GM23338 (cell line): ENCODE measurements at regions not wholly inside any gene's neighbourhood (a gene's known extent, or its start where the extent isn't known, plus 50 kb on each side); places are given as distances from the start of the nearest gene placed in this dataset.
"Not testable (repeated sequence)": the region's sequence is repeated elsewhere in the genome, so short reads cannot be mapped to it uniquely, and the experiment has no call there.

ENCODE experiments used
- ATAC-seq: fragments of 200-7000 bp; cut with Tn5 transposase; 3 replicates; pipeline ENCODE4 v1.9.1; 2020
- DNase-seq: peaks from one replicate; pipeline ENCODE4 v3.0.0-alpha.2; 2015; ENCODE audit warnings: low spot score
- H2AFZ ChIP-seq: fragments of 200-600 bp; sonication (generic); 2 replicates; pipeline ENCODE4 v1.8.0; 2016; ENCODE audit warnings: antibody characterized with exemption, mild to moderate bottlenecking, moderate library complexity
- H3F3A ChIP-seq: fragments of 200-600 bp; sonication (generic); replicated peaks from 2 replicates; pipeline ENCODE4 v1.8.0; 2017; ENCODE audit warnings: antibody characterized with exemption, mixed run types, low read depth
- H3K27ac ChIP-seq: fragments of 200-600 bp; sonication (generic); 2 replicates; pipeline ENCODE4 v1.6.1; 2016; ENCODE audit warnings: low read depth
- H3K27me3 ChIP-seq: fragments of 200-600 bp; sonication (generic); 2 replicates; pipeline ENCODE4 v1.8.0; 2016; ENCODE audit warnings: mild to moderate bottlenecking, mixed run types, moderate library complexity; ENCODE audit not compliant: insufficient read depth
- H3K36me3 ChIP-seq: fragments of 200-600 bp; sonication (generic); 2 replicates; pipeline ENCODE4 v1.8.0; 2016; ENCODE audit warnings: mild to moderate bottlenecking; ENCODE audit not compliant: insufficient read depth
- H3K4me1 ChIP-seq: fragments of 200-600 bp; sonication (generic); 2 replicates; pipeline ENCODE4 v1.8.0; 2016; ENCODE audit warnings: mild to moderate bottlenecking, moderate library complexity; ENCODE audit not compliant: insufficient read depth
- H3K4me2 ChIP-seq: fragments of 200-600 bp; sonication (generic); 2 replicates; pipeline ENCODE4 v1.7.1; 2017; ENCODE audit warnings: mixed run types
- H3K4me3 ChIP-seq: fragments of 200-600 bp; sonication (generic); 2 replicates; pipeline ENCODE4 v1.6.1; 2016; ENCODE audit warnings: mixed run types
- H3K79me2 ChIP-seq: fragments of 200-600 bp; sonication (generic); replicated peaks from 2 replicates; pipeline ENCODE4 v1.8.0; 2017; ENCODE audit warnings: mild to moderate bottlenecking; ENCODE audit not compliant: insufficient read depth
- H3K9me2 ChIP-seq: fragments of 200-600 bp; sonication (generic); 2 replicates; pipeline ENCODE4 v1.8.0; 2017; ENCODE audit not compliant: insufficient read depth
- H4K20me1 ChIP-seq: fragments of 200-600 bp; sonication (generic); replicated peaks from 2 replicates; pipeline ENCODE4 v1.8.0; 2017; ENCODE audit warnings: mild to moderate bottlenecking; ENCODE audit not compliant: insufficient read depth
- H3K27ac Mint-ChIP-seq: 2 replicates; pipeline ENCODE4 v1.8.0; 2020; ENCODE audit warnings: inconsistent platforms, mild to moderate bottlenecking, moderate library complexity, mixed read lengths
- H3K27me3 Mint-ChIP-seq: 3 replicates; pipeline ENCODE4 v1.8.0; 2022; ENCODE audit warnings: low read depth, mild to moderate bottlenecking, moderate library complexity, mixed read lengths, inconsistent platforms; ENCODE audit not compliant: insufficient read depth, poor library complexity
- H3K36me3 Mint-ChIP-seq: 3 replicates; pipeline ENCODE4 v1.8.0; 2021; ENCODE audit warnings: low read depth, mild to moderate bottlenecking, inconsistent platforms, moderate library complexity, mixed read lengths
- H3K4me1 Mint-ChIP-seq: 3 replicates; pipeline ENCODE4 v1.8.0; 2020; ENCODE audit warnings: mild to moderate bottlenecking, inconsistent platforms, mixed read lengths
- H3K4me3 Mint-ChIP-seq: 3 replicates; pipeline ENCODE4 v1.8.0; 2021; ENCODE audit warnings: moderate library complexity, mild to moderate bottlenecking, inconsistent platforms, mixed read lengths
- H3K9me3 Mint-ChIP-seq: 3 replicates; pipeline ENCODE4 v1.8.0; 2020; ENCODE audit warnings: moderate library complexity, mild to moderate bottlenecking, inconsistent platforms, mixed read lengths
- CREB1 ChIP-seq: fragments of 250-450 bp; sonication (Bioruptor Pico); IDR thresholded peaks from 2 replicates; pipeline ENCODE4 v1.5.0; 2020; ENCODE audit warnings: low read depth, mild to moderate bottlenecking, moderate library complexity
- CTCF ChIP-seq, 2 experiments: fragments of 200-600 bp in 1 of 2; sonication (generic) in 1 of 2; conservative IDR thresholded peaks; 2 replicates each; pipeline versions ENCODE4 v1.5.1 to v1.6.1; 2016 to 2017; ENCODE audit warnings: antibody characterized with exemption in 2 of 2, low read depth in 2 of 2, mild to moderate bottlenecking in 2 of 2, moderate library complexity in 1 of 2
- ETS1 ChIP-seq: IDR thresholded peaks from 2 replicates; pipeline ENCODE4 v1.6.1; 2016; ENCODE audit warnings: antibody characterized with exemption
- EZH2 ChIP-seq: fragments of 200-600 bp; sonication (generic); IDR thresholded peaks from one replicate; pipeline ENCODE4 v1.8.0; 2017; ENCODE audit warnings: antibody characterized with exemption, mild to moderate bottlenecking, low read depth; ENCODE audit not compliant: unreplicated experiment
- JUNB ChIP-seq: IDR thresholded peaks from one replicate; pipeline ENCODE4 v1.6.1; 2016; ENCODE audit warnings: antibody characterized with exemption; ENCODE audit not compliant: unreplicated experiment
- POLR2AphosphoS5 ChIP-seq: IDR thresholded peaks from 2 replicates; pipeline ENCODE4 v1.6.1; 2016; ENCODE audit warnings: antibody characterized with exemption, low read depth
- ZNF114 ChIP-seq: fragments of 250-450 bp; sonication (Bioruptor Pico); IDR thresholded peaks from 2 replicates; pipeline ENCODE4 v1.5.0; 2020; ENCODE audit warnings: mild to moderate bottlenecking, moderate library complexity
- TF ChIP-seq, protein P1 (sequence below): IDR thresholded peaks from one replicate; pipeline ENCODE4 v1.6.1; 2018; ENCODE audit warnings: antibody characterized with exemption; ENCODE audit not compliant: unreplicated experiment
- TF ChIP-seq, protein P2 (sequence below): fragments of 250-450 bp; sonication (Bioruptor Pico); IDR thresholded peaks from 2 replicates; pipeline ENCODE4 v1.5.0; 2020; ENCODE audit warnings: mild to moderate bottlenecking, moderate library complexity

- Mint-ChIP-seq H3K4me3 (no peak overlapping the region), H3K27ac (no peak overlapping the region), H3K27me3 (peaks cover 5% of the 10 kb centered on the region), H3K9me3 (peaks cover 3% of the 10 kb centered on the region), H3K36me3 (no peaks in the 10 kb centered on the region), H3K4me1 (peaks cover 4% of the 10 kb centered on the region; the same call in 2 of the 3 replicates)
- no peak overlapping the region for H3K27ac ChIP-seq
- no peaks in the 10 kb centered on the region for H4K20me1 ChIP-seq
- H3K9me2 ChIP-seq: 0 out of 2 replicates have a peak, but pooled peaks cover 6% of the 10 kb centered on the region
- TF ChIP-seq CREB1 (CRISPR knock-in tag) (no peak), CTCF (conservative IDR thresholded peaks at IDR 0.05; ENCODE audit: low read depth in 2 of 2) (no peak), EZH2 (no peak), ETS1 (no peak), ZNF114 (CRISPR knock-in tag) (no peak), POLR2AphosphoS5 (no peak), JUNB (no peak)
- TF ChIP-seq, protein P1, sequence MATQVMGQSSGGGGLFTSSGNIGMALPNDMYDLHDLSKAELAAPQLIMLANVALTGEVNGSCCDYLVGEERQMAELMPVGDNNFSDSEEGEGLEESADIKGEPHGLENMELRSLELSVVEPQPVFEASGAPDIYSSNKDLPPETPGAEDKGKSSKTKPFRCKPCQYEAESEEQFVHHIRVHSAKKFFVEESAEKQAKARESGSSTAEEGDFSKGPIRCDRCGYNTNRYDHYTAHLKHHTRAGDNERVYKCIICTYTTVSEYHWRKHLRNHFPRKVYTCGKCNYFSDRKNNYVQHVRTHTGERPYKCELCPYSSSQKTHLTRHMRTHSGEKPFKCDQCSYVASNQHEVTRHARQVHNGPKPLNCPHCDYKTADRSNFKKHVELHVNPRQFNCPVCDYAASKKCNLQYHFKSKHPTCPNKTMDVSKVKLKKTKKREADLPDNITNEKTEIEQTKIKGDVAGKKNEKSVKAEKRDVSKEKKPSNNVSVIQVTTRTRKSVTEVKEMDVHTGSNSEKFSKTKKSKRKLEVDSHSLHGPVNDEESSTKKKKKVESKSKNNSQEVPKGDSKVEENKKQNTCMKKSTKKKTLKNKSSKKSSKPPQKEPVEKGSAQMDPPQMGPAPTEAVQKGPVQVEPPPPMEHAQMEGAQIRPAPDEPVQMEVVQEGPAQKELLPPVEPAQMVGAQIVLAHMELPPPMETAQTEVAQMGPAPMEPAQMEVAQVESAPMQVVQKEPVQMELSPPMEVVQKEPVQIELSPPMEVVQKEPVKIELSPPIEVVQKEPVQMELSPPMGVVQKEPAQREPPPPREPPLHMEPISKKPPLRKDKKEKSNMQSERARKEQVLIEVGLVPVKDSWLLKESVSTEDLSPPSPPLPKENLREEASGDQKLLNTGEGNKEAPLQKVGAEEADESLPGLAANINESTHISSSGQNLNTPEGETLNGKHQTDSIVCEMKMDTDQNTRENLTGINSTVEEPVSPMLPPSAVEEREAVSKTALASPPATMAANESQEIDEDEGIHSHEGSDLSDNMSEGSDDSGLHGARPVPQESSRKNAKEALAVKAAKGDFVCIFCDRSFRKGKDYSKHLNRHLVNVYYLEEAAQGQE: no peak
- TF ChIP-seq, protein P2, sequence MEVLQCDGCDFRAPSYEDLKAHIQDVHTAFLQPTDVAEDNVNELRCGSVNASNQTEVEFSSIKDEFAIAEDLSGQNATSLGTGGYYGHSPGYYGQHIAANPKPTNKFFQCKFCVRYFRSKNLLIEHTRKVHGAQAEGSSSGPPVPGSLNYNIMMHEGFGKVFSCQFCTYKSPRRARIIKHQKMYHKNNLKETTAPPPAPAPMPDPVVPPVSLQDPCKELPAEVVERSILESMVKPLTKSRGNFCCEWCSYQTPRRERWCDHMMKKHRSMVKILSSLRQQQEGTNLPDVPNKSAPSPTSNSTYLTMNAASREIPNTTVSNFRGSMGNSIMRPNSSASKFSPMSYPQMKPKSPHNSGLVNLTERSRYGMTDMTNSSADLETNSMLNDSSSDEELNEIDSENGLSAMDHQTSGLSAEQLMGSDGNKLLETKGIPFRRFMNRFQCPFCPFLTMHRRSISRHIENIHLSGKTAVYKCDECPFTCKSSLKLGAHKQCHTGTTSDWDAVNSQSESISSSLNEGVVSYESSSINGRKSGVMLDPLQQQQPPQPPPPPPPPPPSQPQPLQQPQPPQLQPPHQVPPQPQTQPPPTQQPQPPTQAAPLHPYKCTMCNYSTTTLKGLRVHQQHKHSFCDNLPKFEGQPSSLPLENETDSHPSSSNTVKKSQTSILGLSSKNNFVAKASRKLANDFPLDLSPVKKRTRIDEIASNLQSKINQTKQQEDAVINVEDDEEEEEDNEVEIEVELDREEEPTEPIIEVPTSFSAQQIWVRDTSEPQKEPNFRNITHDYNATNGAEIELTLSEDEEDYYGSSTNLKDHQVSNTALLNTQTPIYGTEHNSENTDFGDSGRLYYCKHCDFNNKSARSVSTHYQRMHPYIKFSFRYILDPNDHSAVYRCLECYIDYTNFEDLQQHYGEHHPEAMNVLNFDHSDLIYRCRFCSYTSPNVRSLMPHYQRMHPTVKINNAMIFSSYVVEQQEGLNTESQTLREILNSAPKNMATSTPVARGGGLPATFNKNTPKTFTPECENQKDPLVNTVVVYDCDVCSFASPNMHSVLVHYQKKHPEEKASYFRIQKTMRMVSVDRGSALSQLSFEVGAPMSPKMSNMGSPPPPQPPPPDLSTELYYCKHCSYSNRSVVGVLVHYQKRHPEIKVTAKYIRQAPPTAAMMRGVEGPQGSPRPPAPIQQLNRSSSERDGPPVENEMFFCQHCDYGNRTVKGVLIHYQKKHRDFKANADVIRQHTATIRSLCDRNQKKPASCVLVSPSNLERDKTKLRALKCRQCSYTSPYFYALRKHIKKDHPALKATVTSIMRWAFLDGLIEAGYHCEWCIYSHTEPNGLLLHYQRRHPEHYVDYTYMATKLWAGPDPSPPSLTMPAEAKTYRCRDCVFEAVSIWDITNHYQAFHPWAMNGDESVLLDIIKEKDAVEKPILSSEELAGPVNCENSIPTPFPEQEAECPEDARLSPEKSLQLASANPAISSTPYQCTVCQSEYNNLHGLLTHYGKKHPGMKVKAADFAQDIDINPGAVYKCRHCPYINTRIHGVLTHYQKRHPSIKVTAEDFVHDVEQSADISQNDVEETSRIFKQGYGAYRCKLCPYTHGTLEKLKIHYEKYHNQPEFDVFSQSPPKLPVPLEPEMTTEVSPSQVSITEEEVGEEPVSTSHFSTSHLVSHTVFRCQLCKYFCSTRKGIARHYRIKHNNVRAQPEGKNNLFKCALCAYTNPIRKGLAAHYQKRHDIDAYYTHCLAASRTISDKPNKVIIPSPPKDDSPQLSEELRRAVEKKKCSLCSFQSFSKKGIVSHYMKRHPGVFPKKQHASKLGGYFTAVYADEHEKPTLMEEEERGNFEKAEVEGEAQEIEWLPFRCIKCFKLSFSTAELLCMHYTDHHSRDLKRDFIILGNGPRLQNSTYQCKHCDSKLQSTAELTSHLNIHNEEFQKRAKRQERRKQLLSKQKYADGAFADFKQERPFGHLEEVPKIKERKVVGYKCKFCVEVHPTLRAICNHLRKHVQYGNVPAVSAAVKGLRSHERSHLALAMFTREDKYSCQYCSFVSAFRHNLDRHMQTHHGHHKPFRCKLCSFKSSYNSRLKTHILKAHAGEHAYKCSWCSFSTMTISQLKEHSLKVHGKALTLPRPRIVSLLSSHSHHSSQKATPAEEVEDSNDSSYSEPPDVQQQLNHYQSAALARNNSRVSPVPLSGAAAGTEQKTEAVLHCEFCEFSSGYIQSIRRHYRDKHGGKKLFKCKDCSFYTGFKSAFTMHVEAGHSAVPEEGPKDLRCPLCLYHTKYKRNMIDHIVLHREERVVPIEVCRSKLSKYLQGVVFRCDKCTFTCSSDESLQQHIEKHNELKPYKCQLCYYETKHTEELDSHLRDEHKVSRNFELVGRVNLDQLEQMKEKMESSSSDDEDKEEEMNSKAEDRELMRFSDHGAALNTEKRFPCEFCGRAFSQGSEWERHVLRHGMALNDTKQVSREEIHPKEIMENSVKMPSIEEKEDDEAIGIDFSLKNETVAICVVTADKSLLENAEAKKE (CRISPR knock-in tag): no peak
- H2AFZ ChIP-seq: no peak overlapping the region
- no peak overlapping the region for H3K4me2 ChIP-seq
- H3K79me2 ChIP-seq: no peaks in the 10 kb centered on the region
- ATAC-seq: no peak
- DNase-seq: no peak
- H3K36me3 ChIP-seq: no peaks in the 10 kb centered on the region
- H3F3A ChIP-seq: no peaks in the 10 kb centered on the region
- no peak overlapping the region for H3K4me3 ChIP-seq
- 0 out of 2 replicates have a peak, but pooled peaks cover 10% of the 10 kb centered on the region for H3K4me1 ChIP-seq
- no peaks in the 10 kb centered on the region for H3K27me3 ChIP-seq
Measured at GRCh38 chr11:22115470-22116029, 77.3 kb upstream of the ANO5 start.

DNA sequence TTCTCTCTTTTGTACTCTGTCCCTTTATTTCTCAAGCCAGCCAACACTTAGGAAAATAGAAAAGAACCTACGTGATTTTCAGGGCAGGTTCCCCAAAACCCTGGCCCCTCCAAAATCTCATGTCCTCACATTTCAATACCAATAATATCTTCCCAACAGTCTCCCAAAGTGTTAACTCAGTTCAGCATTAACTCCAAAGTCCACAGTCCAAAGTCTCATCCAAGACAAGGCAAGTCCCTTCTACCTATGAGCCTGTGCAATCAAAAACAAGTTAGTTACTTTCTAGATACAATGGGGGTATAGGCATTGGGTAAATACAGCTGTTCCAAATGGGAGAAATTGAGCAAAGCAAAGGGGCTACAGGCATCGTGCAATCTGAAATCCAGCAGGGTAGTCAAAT, 64.9 kb upstream of the ANO5 start:
- Mint-ChIP-seq H3K9me3 (peaks cover 57% of the 10 kb centered on the region), H3K36me3 (peaks cover 44% of the 10 kb centered on the region)
- ATAC-seq, H3K27ac ChIP-seq, H3K36me3 ChIP-seq, H3K79me2 ChIP-seq, DNase-seq, H3K4me3 Mint-ChIP-seq, H3K27me3 Mint-ChIP-seq, H3K4me3 ChIP-seq, H2AFZ ChIP-seq, H3K9me2 ChIP-seq, H3K4me1 ChIP-seq, H3F3A ChIP-seq, H3K27ac Mint-ChIP-seq, H3K4me2 ChIP-seq, H3K27me3 ChIP-seq, H3K4me1 Mint-ChIP-seq, H4K20me1 ChIP-seq: not testable (repeated sequence)
